ENCODE measurements at regions not wholly inside any gene's neighbourhood (a gene's known extent, or its start where the extent isn't known, plus 50 kb on each side); places are given as distances from the start of the nearest gene placed in this dataset.
"Not testable (repeated sequence)": the region's sequence is repeated elsewhere in the genome, so short reads cannot be mapped to it uniquely, and the experiment has no call there.

GRCh38 chr11:41519696-41520095 is 60.2 kb upstream of the LRRC4C start:
- Histone ChIP-seq H3K36me3 (ENCODE audit: control insufficient read depth in 5 of 5, insufficient read depth in 5 of 5, low read length in 5 of 5) (no peaks in the 10 kb centered on the region), H3K9ac (ENCODE audit: low read length in 5 of 5) (no peak overlapping the region), H3K9me3 (ENCODE audit: control insufficient read depth in 5 of 5, low read length in 5 of 5) (no peaks in the 10 kb centered on the region), H3K4me1 (ENCODE audit: control insufficient read depth in 5 of 5, insufficient read depth in 5 of 5, low read length in 5 of 5) (no peaks in the 10 kb centered on the region), H3K4me3 (ENCODE audit: low read depth in 1 of 5, low read length in 5 of 5) (no peak overlapping the region), H3K27me3 (ENCODE audit: control insufficient read depth in 5 of 5, insufficient read depth in 4 of 5, low read length in 5 of 5) (no peaks in the 10 kb centered on the region), H3K27ac (ENCODE audit: low read depth, low read length) (no peak overlapping the region)

- Histone ChIP-seq H3K4me3 (ENCODE audit: low read depth in 1 of 5, low read length in 5 of 5) (no peak overlapping the region), H3K9me3 (ENCODE audit: control insufficient read depth in 5 of 5, low read length in 5 of 5) (no peaks in the 10 kb centered on the region), H3K9ac (ENCODE audit: low read length in 5 of 5) (no peak overlapping the region), H3K4me1 (ENCODE audit: control insufficient read depth in 5 of 5, insufficient read depth in 5 of 5, low read length in 5 of 5) (no peaks in the 10 kb centered on the region), H3K27ac (ENCODE audit: low read depth, low read length) (no peak overlapping the region), H3K36me3 (ENCODE audit: control insufficient read depth in 5 of 5, insufficient read depth in 5 of 5, low read length in 5 of 5) (no peaks in the 10 kb centered on the region), H3K27me3 (ENCODE audit: control insufficient read depth in 5 of 5, insufficient read depth in 4 of 5, low read length in 5 of 5) (no peaks in the 10 kb centered on the region)
Observed at GRCh38 chr11:41522391-41522790, 62.9 kb upstream of the LRRC4C start.

- Histone ChIP-seq H3K36me3 (ENCODE audit: control insufficient read depth in 5 of 5, insufficient read depth in 5 of 5, low read length in 5 of 5) (no peaks in the 10 kb centered on the region), H3K4me1 (ENCODE audit: control insufficient read depth in 5 of 5, insufficient read depth in 5 of 5, low read length in 5 of 5) (no peaks in the 10 kb centered on the region), H3K4me3 (ENCODE audit: low read depth in 1 of 5, low read length in 5 of 5) (no peak overlapping the region), H3K27me3 (ENCODE audit: control insufficient read depth in 5 of 5, insufficient read depth in 4 of 5, low read length in 5 of 5) (no peaks in the 10 kb centered on the region), H3K27ac (ENCODE audit: low read depth, low read length) (no peak overlapping the region), H3K9me3 (ENCODE audit: control insufficient read depth in 5 of 5, low read length in 5 of 5) (no peaks in the 10 kb centered on the region), H3K9ac (ENCODE audit: low read length in 5 of 5) (no peak overlapping the region)
Observed at GRCh38 chr11:41522899-41523672, 63.6 kb upstream of the LRRC4C start.

DNA sequence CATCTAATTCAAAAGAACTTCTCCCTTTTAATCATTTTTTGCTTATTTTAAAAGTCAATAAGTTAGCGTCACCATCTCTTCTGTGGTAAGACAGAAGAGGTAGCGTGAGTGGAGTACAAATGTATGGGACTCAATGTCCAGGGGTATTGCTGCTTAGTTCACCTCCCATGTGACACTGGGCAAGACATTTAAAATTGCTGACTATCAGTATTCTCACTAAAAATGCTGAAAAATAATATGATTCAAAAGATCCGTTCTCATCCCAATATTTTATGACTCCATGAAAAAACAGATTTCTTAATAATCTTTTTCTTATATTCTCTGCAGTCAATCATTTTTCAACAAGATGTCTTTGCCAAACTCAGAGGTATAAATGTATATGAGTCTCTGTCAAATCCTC is 68.1 kb upstream of the LRRC4C start:
- Histone ChIP-seq H3K9me3 (ENCODE audit: control insufficient read depth in 5 of 5, low read length in 5 of 5) (no peaks in the 10 kb centered on the region), H3K9ac (ENCODE audit: low read length in 5 of 5) (no peak overlapping the region)

DNA sequence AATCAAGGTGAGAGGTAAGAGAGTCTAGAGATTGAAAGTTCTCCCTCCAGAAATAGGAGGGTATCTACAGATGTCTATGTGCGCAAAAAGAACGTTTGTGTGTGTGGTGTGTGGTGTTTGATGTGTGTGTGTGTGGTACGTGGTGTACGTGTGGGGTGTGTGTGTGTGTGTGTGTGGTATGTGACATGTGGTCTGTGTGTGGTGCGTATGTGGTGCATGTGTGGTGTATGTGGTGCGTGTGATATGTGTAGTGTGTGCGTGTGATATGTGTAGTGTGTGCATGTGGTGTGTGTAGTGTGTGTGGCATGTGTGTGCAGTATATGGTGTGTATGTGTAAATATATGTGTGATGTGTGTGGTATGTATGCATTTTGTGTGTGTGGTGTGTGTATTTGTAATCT is 73.0 kb upstream of the LRRC4C start:
- H3K27me3 ChIP-seq (ENCODE audit: control insufficient read depth in 5 of 5, insufficient read depth in 4 of 5, low read length in 5 of 5), result no peaks in the 10 kb centered on the region
- H3K9ac ChIP-seq (ENCODE audit: low read length in 5 of 5), result no peak overlapping the region
- H3K27ac ChIP-seq (ENCODE audit: low read depth, low read length), result no peak overlapping the region
- H3K36me3 ChIP-seq (ENCODE audit: control insufficient read depth in 5 of 5, insufficient read depth in 5 of 5, low read length in 5 of 5), result no peaks in the 10 kb centered on the region
- no peak overlapping the region for H3K4me3 ChIP-seq (ENCODE audit: low read depth in 1 of 5, low read length in 5 of 5)
- no peaks in the 10 kb centered on the region for H3K4me1 ChIP-seq (ENCODE audit: control insufficient read depth in 5 of 5, insufficient read depth in 5 of 5, low read length in 5 of 5)
- no peaks in the 10 kb centered on the region for H3K9me3 ChIP-seq (ENCODE audit: control insufficient read depth in 5 of 5, low read length in 5 of 5)

More for the DNA sequence above, 68.1 kb upstream of the LRRC4C start:
- Histone ChIP-seq H3K36me3 (ENCODE audit: control insufficient read depth in 5 of 5, insufficient read depth in 5 of 5, low read length in 5 of 5) (no peaks in the 10 kb centered on the region), H3K27ac (ENCODE audit: low read depth, low read length) (no peak overlapping the region), H3K4me3 (ENCODE audit: low read depth in 1 of 5, low read length in 5 of 5) (no peak overlapping the region), H3K4me1 (ENCODE audit: control insufficient read depth in 5 of 5, insufficient read depth in 5 of 5, low read length in 5 of 5) (no peaks in the 10 kb centered on the region), H3K27me3 (ENCODE audit: control insufficient read depth in 5 of 5, insufficient read depth in 4 of 5, low read length in 5 of 5) (no peaks in the 10 kb centered on the region)

DNA sequence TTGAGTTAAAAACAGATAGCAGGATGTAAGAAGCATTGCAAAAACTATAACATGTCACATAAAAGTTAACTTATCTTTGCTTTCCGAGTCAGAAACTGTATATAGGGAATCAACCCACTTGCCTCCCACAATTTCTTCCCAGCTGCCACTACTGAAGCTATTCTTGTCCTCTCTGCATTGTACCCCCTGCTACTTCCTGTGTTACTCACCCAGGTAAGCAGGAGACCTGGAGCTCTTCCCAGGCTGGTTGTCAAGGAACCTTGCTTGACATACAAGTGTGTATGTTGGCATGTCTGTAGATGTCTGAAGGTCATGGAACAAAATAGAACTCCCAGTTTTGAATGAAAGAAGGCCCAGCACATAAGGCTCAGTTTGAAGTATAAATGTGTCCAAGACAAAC is 74.3 kb upstream of the LRRC4C start:
- H3K9me3 ChIP-seq (ENCODE audit: control insufficient read depth in 5 of 5, low read length in 5 of 5), result no peaks in the 10 kb centered on the region
- H3K27me3 ChIP-seq (ENCODE audit: control insufficient read depth in 5 of 5, insufficient read depth in 4 of 5, low read length in 5 of 5), result no peaks in the 10 kb centered on the region
- H3K4me1 ChIP-seq (ENCODE audit: control insufficient read depth in 5 of 5, insufficient read depth in 5 of 5, low read length in 5 of 5), result no peaks in the 10 kb centered on the region
- no peak overlapping the region for H3K4me3 ChIP-seq (ENCODE audit: low read depth in 1 of 5, low read length in 5 of 5)
- no peaks in the 10 kb centered on the region for H3K36me3 ChIP-seq (ENCODE audit: control insufficient read depth in 5 of 5, insufficient read depth in 5 of 5, low read length in 5 of 5)
- no peak overlapping the region for H3K27ac ChIP-seq (ENCODE audit: low read depth, low read length)
- no peak overlapping the region for H3K9ac ChIP-seq (ENCODE audit: low read length in 5 of 5)

GRCh38 chr11:41534391-41534790 is 74.9 kb upstream of the LRRC4C start:
- Histone ChIP-seq H3K4me1 (ENCODE audit: control insufficient read depth in 5 of 5, insufficient read depth in 5 of 5, low read length in 5 of 5) (no peaks in the 10 kb centered on the region), H3K27ac (ENCODE audit: low read depth, low read length) (no peak overlapping the region), H3K9me3 (ENCODE audit: control insufficient read depth in 5 of 5, low read length in 5 of 5) (no peaks in the 10 kb centered on the region), H3K4me3 (ENCODE audit: low read depth in 1 of 5, low read length in 5 of 5) (no peak overlapping the region), H3K9ac (ENCODE audit: low read length in 5 of 5) (no peak overlapping the region), H3K27me3 (ENCODE audit: control insufficient read depth in 5 of 5, insufficient read depth in 4 of 5, low read length in 5 of 5) (no peaks in the 10 kb centered on the region), H3K36me3 (ENCODE audit: control insufficient read depth in 5 of 5, insufficient read depth in 5 of 5, low read length in 5 of 5) (no peaks in the 10 kb centered on the region)

DNA sequence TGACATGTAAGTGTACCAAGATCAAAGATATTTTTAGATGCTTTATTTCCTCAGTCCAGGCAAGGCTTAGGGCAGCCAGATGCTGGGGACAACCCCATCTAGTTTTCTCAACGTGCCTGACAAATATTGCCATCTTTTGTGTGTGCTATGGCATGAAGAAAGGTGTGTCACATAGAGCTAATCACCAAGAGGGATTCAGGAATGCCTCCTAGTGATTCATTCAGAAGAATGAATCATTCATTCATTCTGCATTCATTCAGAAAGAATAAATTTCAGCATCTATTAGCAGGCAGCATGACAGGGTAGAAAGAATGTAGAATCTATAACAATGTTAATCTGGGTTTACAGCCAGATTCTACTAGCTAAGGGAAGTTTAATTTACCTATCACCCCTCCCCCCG is 75.4 kb upstream of the LRRC4C start:
- H3K27me3 ChIP-seq (ENCODE audit: control insufficient read depth in 5 of 5, insufficient read depth in 4 of 5, low read length in 5 of 5), result no peaks in the 10 kb centered on the region
- no peaks in the 10 kb centered on the region for H3K36me3 ChIP-seq (ENCODE audit: control insufficient read depth in 5 of 5, insufficient read depth in 5 of 5, low read length in 5 of 5)
- H3K9me3 ChIP-seq (ENCODE audit: control insufficient read depth in 5 of 5, low read length in 5 of 5), result no peaks in the 10 kb centered on the region
- H3K4me1 ChIP-seq (ENCODE audit: control insufficient read depth in 5 of 5, insufficient read depth in 5 of 5, low read length in 5 of 5), result no peaks in the 10 kb centered on the region
- H3K9ac ChIP-seq (ENCODE audit: low read length in 5 of 5), result no peak overlapping the region
- H3K4me3 ChIP-seq (ENCODE audit: low read depth in 1 of 5, low read length in 5 of 5), result no peak overlapping the region
- no peak overlapping the region for H3K27ac ChIP-seq (ENCODE audit: low read depth, low read length)

GRCh38 chr11:41536021-41536568 is 76.6 kb upstream of the LRRC4C start:
- Histone ChIP-seq H3K9me3 (ENCODE audit: control insufficient read depth in 5 of 5, low read length in 5 of 5) (no peaks in the 10 kb centered on the region), H3K27me3 (ENCODE audit: control insufficient read depth in 5 of 5, insufficient read depth in 4 of 5, low read length in 5 of 5) (no peaks in the 10 kb centered on the region), H3K9ac (ENCODE audit: low read length in 5 of 5) (no peak overlapping the region), H3K4me1 (ENCODE audit: control insufficient read depth in 5 of 5, insufficient read depth in 5 of 5, low read length in 5 of 5) (no peaks in the 10 kb centered on the region), H3K36me3 (ENCODE audit: control insufficient read depth in 5 of 5, insufficient read depth in 5 of 5, low read length in 5 of 5) (no peaks in the 10 kb centered on the region), H3K4me3 (ENCODE audit: low read depth in 1 of 5, low read length in 5 of 5) (no peak overlapping the region), H3K27ac (ENCODE audit: low read depth, low read length) (no peak overlapping the region)

DNA sequence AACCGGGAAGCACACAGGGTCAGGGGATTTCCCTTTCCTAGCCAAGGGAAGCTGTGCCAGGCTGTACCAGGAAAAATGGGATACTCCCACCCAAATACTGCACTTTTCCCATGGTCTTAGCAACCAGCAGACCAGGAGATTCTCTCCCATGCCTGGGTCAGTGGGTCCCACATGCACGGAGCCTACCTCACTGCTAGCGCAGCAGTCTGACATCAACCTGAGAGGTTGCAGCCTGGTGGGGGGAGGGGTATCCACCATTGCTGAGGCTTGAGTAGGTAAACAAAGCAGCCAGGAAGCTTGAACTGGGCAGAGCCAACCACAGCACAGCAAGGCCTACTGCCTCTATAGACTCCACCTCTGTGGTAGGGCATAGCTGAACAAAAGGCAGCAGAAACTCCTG is 85.5 kb upstream of the LRRC4C start:
- not testable (repeated sequence) for H3K4me1 ChIP-seq (ENCODE audit: control insufficient read depth in 5 of 5, insufficient read depth in 5 of 5, low read length in 5 of 5); H3K4me3 ChIP-seq (ENCODE audit: low read depth in 1 of 5, low read length in 5 of 5); H3K9me3 ChIP-seq (ENCODE audit: control insufficient read depth in 5 of 5, low read length in 5 of 5); H3K9ac ChIP-seq (ENCODE audit: low read length in 5 of 5); H3K27ac ChIP-seq (ENCODE audit: low read depth, low read length); H3K36me3 ChIP-seq (ENCODE audit: control insufficient read depth in 5 of 5, insufficient read depth in 5 of 5, low read length in 5 of 5); H3K27me3 ChIP-seq (ENCODE audit: control insufficient read depth in 5 of 5, insufficient read depth in 4 of 5, low read length in 5 of 5)
